IPS-20b (cell line): ENCODE measurements at regions not wholly inside any gene's neighbourhood (a gene's known extent, or its start where the extent isn't known, plus 50 kb on each side); places are given as distances from the start of the nearest gene placed in this dataset.

Experiments used
- H3K27ac ChIP-seq: one replicate; pipeline ENCODE4 v1.5.1; 2013; ENCODE audit warnings: low read length
- H3K27me3 ChIP-seq: 2 replicates; pipeline ENCODE4 v1.6.1; 2013; ENCODE audit warnings: mild to moderate bottlenecking, low read length, inconsistent platforms; ENCODE audit not compliant: insufficient read depth
- H3K36me3 ChIP-seq: 2 replicates; pipeline ENCODE4 v1.6.1; 2013; ENCODE audit warnings: low read depth, mild to moderate bottlenecking, inconsistent platforms, low read length, moderate library complexity; ENCODE audit not compliant: insufficient read depth
- H3K4me1 ChIP-seq: 2 replicates; pipeline ENCODE4 v1.6.1; 2013; ENCODE audit warnings: mild to moderate bottlenecking, control low read depth, inconsistent platforms, low read length, moderate library complexity; ENCODE audit not compliant: insufficient read depth
- H3K4me3 ChIP-seq: 2 replicates; pipeline ENCODE4 v1.5.1; 2013; ENCODE audit warnings: mild to moderate bottlenecking, low read length, inconsistent platforms
- H3K9ac ChIP-seq: 2 replicates; pipeline ENCODE4 v1.6.1; 2013; ENCODE audit warnings: low read depth, mild to moderate bottlenecking, inconsistent platforms, low read length, moderate library complexity
- H3K9me3 ChIP-seq: 2 replicates; pipeline ENCODE4 v1.6.1; 2013; ENCODE audit warnings: mild to moderate bottlenecking, low read depth, low read length, inconsistent platforms; ENCODE audit not compliant: insufficient read depth

DNA sequence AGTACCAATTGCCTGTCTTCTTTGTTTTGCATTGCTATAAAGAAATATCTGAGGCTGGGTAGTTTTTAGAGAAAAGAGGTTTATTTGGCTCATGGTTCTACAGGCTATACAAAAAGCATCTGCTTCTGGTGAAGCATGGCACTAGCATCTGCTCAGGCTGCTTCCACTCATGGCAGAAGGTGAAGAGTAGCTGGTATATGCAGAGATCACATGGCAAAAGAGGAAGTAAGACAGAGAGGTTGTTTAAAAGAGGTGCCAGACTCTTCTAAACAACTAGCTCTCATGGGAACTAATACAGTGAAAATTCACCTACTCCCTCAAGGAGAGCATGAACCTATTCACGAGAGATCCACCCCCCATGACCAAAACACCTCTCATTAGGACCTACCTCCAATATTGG is 56.7 kb upstream of the GUCA2B start:
- Histone ChIP-seq H3K4me3 (no peak overlapping the region), H3K36me3 (no peaks in the 10 kb centered on the region), H3K4me1 (no peaks in the 10 kb centered on the region), H3K9me3 (no peaks in the 10 kb centered on the region), H3K27me3 (no peaks in the 10 kb centered on the region), H3K9ac (no peak overlapping the region), H3K27ac (no peak overlapping the region)

DNA sequence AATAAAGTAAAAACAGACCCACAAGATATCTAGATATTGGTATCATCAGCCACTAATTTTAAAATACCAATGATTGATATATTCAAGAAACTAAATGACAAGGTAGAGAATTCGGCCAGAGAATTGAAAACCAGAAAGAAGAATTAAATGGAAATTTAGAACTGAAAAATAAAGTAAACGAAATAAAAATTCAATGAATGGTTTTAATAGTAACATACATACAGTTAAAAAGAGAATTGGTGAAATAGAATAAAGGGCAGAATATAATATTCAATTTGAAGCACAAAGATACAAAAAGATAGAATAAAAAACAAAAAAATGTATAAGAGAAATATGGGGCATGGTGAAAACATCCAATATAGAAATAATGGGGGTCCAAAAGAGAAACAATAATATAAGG is 64.0 kb upstream of the GUCA2B start:
- Histone ChIP-seq H3K4me1 (peaks cover 7% of the 10 kb centered on the region; the same call in 1 of the 2 replicates), H3K27me3 (no peaks in the 10 kb centered on the region), H3K9ac (no peak overlapping the region), H3K27ac (no peak overlapping the region), H3K36me3 (no peaks in the 10 kb centered on the region), H3K9me3 (no peaks in the 10 kb centered on the region; the same call in 1 of the 2 replicates), H3K4me3 (no peak overlapping the region)

DNA sequence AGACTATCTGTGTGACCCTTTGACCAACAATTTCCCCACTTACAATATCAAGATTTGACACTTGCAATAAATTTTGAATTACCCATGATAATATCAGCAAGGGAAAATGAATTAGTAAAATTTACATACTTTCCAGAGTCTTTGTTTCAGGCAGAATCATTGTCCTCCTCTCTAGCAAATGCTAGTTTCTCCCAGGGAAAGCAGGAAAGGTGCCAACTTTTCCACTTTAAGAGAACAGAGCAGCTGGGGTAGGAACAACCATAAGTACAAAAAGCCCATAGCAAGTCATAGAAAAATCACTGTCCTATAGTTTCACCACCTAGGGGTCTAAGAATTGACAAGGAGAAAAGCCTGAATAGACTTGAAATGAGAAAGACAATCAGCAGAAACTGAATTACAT is 67.1 kb upstream of the GUCA2B start:
- Histone ChIP-seq H3K4me1 (peaks cover 7% of the 10 kb centered on the region; the same call in 1 of the 2 replicates), H3K9me3 (no peaks in the 10 kb centered on the region; the same call in 1 of the 2 replicates), H3K4me3 (no peak overlapping the region), H3K27me3 (no peaks in the 10 kb centered on the region), H3K36me3 (no peaks in the 10 kb centered on the region), H3K27ac (no peak overlapping the region), H3K9ac (no peak overlapping the region)

DNA sequence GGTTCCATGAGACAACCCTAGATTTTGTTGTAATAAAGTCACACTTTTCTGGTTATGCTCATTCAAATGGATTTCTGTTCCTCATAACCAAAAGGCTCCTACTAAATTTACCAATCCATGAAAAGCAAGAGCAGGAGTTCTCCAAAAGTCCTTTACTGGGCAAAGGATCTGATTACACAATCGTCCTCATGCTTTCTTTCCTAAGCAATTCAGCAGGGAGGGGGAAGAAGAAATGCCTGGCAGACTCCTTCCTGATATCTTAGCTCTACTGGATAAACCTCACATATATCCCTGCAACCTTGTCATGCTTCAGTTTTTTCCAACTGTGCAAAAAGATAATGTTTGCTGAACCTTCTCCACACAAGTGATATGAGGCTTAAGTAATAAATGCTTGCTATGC is 67.6 kb upstream of the GUCA2B start:
- H3K36me3 ChIP-seq, result no peaks in the 10 kb centered on the region
- H3K9me3 ChIP-seq, result no peaks in the 10 kb centered on the region; the same call in 1 of the 2 replicates
- H3K4me3 ChIP-seq, result no peak overlapping the region
- no peak overlapping the region for H3K9ac ChIP-seq
- no peak overlapping the region for H3K27ac ChIP-seq
- no peaks in the 10 kb centered on the region for H3K27me3 ChIP-seq
- peaks cover 7% of the 10 kb centered on the region; the same call in 1 of the 2 replicates for H3K4me1 ChIP-seq

DNA sequence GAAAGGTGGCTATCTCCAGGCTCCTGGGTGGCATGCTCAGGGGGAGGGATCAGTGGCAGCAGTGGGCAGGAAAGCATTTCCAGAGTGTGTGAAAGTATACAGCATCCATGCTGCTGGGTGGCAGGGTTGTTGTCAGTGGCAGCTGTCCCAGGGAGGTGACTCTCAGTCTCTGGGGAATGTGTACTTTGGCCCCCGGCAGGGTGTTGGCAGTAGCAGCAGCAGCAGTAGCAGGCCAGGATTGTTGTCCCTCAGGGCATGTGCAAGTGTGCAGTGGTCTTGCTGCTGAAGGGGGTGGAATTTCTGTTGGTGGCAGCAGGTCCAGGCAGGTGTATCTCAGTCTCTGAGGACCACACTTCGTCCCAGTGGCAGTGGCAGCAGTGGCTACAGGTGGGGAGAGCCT is 71.7 kb upstream of the GUCA2B start:
- Histone ChIP-seq H3K9me3 (no peaks in the 10 kb centered on the region), H3K27ac (no peak overlapping the region), H3K27me3 (no peaks in the 10 kb centered on the region), H3K4me1 (peaks cover 7% of the 10 kb centered on the region; the same call in 1 of the 2 replicates), H3K9ac (no peak overlapping the region), H3K36me3 (no peaks in the 10 kb centered on the region), H3K4me3 (no peak overlapping the region)

DNA sequence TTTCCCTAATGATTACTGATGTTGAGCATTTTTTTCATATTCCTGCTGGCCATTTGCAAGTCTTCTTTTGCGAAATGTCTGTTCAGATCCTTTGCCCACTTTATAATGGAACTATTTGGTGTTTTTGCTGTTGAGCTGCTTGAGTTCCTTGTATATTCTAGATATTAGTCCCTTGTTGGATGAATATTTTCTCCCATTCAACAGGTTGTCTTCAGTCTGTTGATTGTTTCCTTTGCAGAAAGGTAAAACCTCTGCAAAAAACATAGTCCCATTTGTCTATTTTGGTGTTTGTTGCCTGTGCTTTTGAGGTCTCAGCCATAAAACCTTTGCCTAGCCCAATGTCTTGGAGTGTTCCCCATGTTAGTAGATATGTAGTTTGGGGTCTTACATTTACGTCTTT is 78.0 kb upstream of the GUCA2B start:
- H3K4me1 ChIP-seq, result no peaks in the 10 kb centered on the region
- no peak overlapping the region for H3K4me3 ChIP-seq
- no peaks in the 10 kb centered on the region for H3K9me3 ChIP-seq
- H3K9ac ChIP-seq, result no peak overlapping the region
- H3K36me3 ChIP-seq, result no peaks in the 10 kb centered on the region
- H3K27ac ChIP-seq, result no peak overlapping the region
- H3K27me3 ChIP-seq, result no peaks in the 10 kb centered on the region

DNA sequence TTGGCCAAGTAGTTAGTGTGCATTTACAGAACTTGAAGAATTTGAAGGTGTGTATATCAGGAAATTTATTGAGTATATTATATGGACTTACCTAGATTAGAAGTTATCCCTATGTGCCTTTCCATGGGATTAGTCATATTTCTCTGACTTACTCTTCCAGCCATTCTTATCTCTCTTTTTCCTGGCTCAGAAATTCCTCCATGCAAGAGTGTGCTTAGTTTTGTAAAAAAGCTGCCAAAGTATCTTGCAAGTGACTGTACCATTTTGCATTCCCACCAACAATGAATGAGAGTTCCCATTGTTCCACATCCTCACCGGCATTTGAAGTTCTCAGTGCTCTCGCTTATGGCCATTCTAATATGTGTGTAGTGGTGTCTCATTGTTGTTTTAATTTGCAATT is 82.2 kb upstream of the GUCA2B start:
- Histone ChIP-seq H3K9me3 (no peaks in the 10 kb centered on the region), H3K36me3 (no peaks in the 10 kb centered on the region), H3K4me1 (no peaks in the 10 kb centered on the region), H3K4me3 (no peak overlapping the region), H3K27ac (no peak overlapping the region), H3K9ac (no peak overlapping the region), H3K27me3 (peaks cover 2% of the 10 kb centered on the region; the same call in 1 of the 2 replicates)

- Histone ChIP-seq H3K27me3 (no peaks in the 10 kb centered on the region), H3K9me3 (peaks cover 8% of the 10 kb centered on the region; the same call in 1 of the 2 replicates), H3K4me3 (no peak overlapping the region), H3K36me3 (no peaks in the 10 kb centered on the region), H3K27ac (no peak overlapping the region), H3K4me1 (no peaks in the 10 kb centered on the region), H3K9ac (no peak overlapping the region)
These were observed 95.4 kb upstream of the GUCA2B start for GRCh38 chr1:42057800-42058199.

- no peaks in the 10 kb centered on the region for H3K27me3 ChIP-seq
- H3K4me3 ChIP-seq, result no peak overlapping the region
- no peak overlapping the region for H3K9ac ChIP-seq
- no peaks in the 10 kb centered on the region for H3K36me3 ChIP-seq
- H3K27ac ChIP-seq, result no peak overlapping the region
- no peaks in the 10 kb centered on the region for H3K4me1 ChIP-seq
- H3K9me3 ChIP-seq, result peaks cover 8% of the 10 kb centered on the region; the same call in 1 of the 2 replicates
These were observed 96.8 kb upstream of the GUCA2B start for GRCh38 chr1:42056460-42056859.

DNA sequence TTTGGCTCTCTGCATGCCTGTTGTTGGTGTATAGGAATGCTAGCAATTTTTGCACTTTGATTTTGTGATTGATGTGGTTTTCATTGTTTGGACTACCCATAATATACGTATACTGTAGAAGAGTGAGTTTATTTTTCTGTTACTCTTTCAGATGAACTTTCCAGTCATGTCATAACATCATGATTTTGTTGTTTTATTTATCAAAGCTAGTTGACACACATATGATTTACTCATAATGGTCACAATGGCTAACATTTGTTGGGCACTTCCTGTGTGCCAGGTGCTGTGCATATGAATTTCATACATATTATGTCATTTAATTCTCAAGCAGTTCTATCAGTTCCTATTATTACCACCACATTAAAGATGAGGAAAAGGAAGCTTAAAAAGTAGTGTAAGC is 98.1 kb upstream of the GUCA2B start:
- Histone ChIP-seq H3K9ac (no peak overlapping the region), H3K4me1 (no peaks in the 10 kb centered on the region), H3K27me3 (no peaks in the 10 kb centered on the region), H3K4me3 (no peak overlapping the region), H3K27ac (no peak overlapping the region), H3K36me3 (no peaks in the 10 kb centered on the region), H3K9me3 (peaks cover 8% of the 10 kb centered on the region; the same call in 1 of the 2 replicates)

- H3K27ac ChIP-seq, result no peak overlapping the region
- H3K4me3 ChIP-seq, result no peak overlapping the region
- H3K27me3 ChIP-seq, result no peaks in the 10 kb centered on the region; the same call in 1 of the 2 replicates
- no peaks in the 10 kb centered on the region for H3K36me3 ChIP-seq
- H3K4me1 ChIP-seq, result no peaks in the 10 kb centered on the region
- H3K9ac ChIP-seq, result no peak overlapping the region
- H3K9me3 ChIP-seq, result no peaks in the 10 kb centered on the region
These were observed 101.0 kb upstream of the GUCA2B start for GRCh38 chr1:42052072-42052699.

- H3K4me3 ChIP-seq, result no peak overlapping the region
- no peak overlapping the region for H3K9ac ChIP-seq
- H3K27me3 ChIP-seq, result no peaks in the 10 kb centered on the region; the same call in 1 of the 2 replicates
- no peaks in the 10 kb centered on the region for H3K9me3 ChIP-seq
- no peaks in the 10 kb centered on the region for H3K36me3 ChIP-seq
- H3K4me1 ChIP-seq, result no peaks in the 10 kb centered on the region
- no peak overlapping the region for H3K27ac ChIP-seq
These were observed 105.7 kb upstream of the GUCA2B start for GRCh38 chr1:42047508-42047880.
